CD14-positive monocyte (primary cell): ENCODE measurements at regions not wholly inside any gene's neighbourhood (a gene's known extent, or its start where the extent isn't known, plus 50 kb on each side); places are given as distances from the start of the nearest gene placed in this dataset.

Experiments used
- DNase-seq, 3 donors: peaks; one replicate each; pipeline ENCODE4 v3.0.0-alpha.2; 2011 to 2022
- H2AFZ ChIP-seq: 2 replicates; pipeline ENCODE4 v1.6.0; 2012; ENCODE audit warnings: mild to moderate bottlenecking, low read depth, low read length, inconsistent platforms; ENCODE audit not compliant: insufficient read depth, poor library complexity, severe bottlenecking
- H3K27ac ChIP-seq, 2 donors: 1 replicate in 1 of 2; 2 replicates in 1 of 2; pipeline ENCODE4 v1.5.1; 2012 to 2013; ENCODE audit warnings: low read length in 2 of 2, control low read depth in 1 of 2, inconsistent platforms in 1 of 2, low read depth in 1 of 2, mild to moderate bottlenecking in 1 of 2
- H3K27me3 ChIP-seq, 2 donors: one replicate each; pipeline versions ENCODE4 v1.6.0 to v1.6.1; 2011 to 2013; ENCODE audit warnings: low read length in 2 of 2; ENCODE audit not compliant: control insufficient read depth in 2 of 2, insufficient read depth in 2 of 2
- H3K36me3 ChIP-seq, 2 donors: replicated peaks in 1 of 2; 1 replicate in 1 of 2; 2 replicates in 1 of 2; pipeline versions ENCODE4 v1.5.1 to v1.6.1; 2012 to 2013; ENCODE audit warnings: low read length in 2 of 2, control low read depth in 1 of 2, inconsistent platforms in 1 of 2, mild to moderate bottlenecking in 1 of 2; ENCODE audit not compliant: insufficient read depth in 2 of 2, control insufficient read depth in 1 of 2
- H3K4me1 ChIP-seq, 2 donors: 1 replicate in 1 of 2; 2 replicates in 1 of 2; pipeline versions ENCODE4 v1.5.1 to v1.6.1; 2012 to 2013; ENCODE audit warnings: low read length in 2 of 2, control low read depth in 1 of 2, inconsistent platforms in 1 of 2, mild to moderate bottlenecking in 1 of 2, moderate library complexity in 1 of 2; ENCODE audit not compliant: insufficient read depth in 2 of 2, control insufficient read depth in 1 of 2
- H3K4me2 ChIP-seq: replicated peaks from 2 replicates; pipeline ENCODE3; 2012; ENCODE audit warnings: low read length, moderate library complexity, mild to moderate bottlenecking; ENCODE audit not compliant: poor library complexity, severe bottlenecking; ENCODE audit errors: extremely low read depth
- H3K4me3 ChIP-seq, 3 experiments: fragments of 200-600 bp in 1 of 3; sonication (generic) in 1 of 3; replicated peaks in 1 of 3; 1 replicate in 2 of 3; 2 replicates in 1 of 3; pipeline ENCODE4 v1.5.1; 2011 to 2013; ENCODE audit warnings: low read length in 3 of 3, mild to moderate bottlenecking in 3 of 3, control low read depth in 2 of 3, low read depth in 2 of 3, inconsistent platforms in 1 of 3, moderate library complexity in 1 of 3
- H3K79me2 ChIP-seq: 2 replicates; pipeline ENCODE4 v1.6.0; 2012; ENCODE audit warnings: mild to moderate bottlenecking, control low read depth, inconsistent platforms, low read length, moderate library complexity; ENCODE audit not compliant: insufficient read depth
- H3K9ac ChIP-seq: 2 replicates; pipeline ENCODE4 v1.6.0; 2017; ENCODE audit warnings: low read length, mild to moderate bottlenecking; ENCODE audit not compliant: insufficient read depth, poor library complexity, severe bottlenecking
- H3K9me3 ChIP-seq, 2 donors: replicated peaks in 1 of 2; 1 replicate in 1 of 2; 2 replicates in 1 of 2; pipeline versions ENCODE4 v1.5.1 to v1.6.1; 2012 to 2013; ENCODE audit warnings: low read length in 2 of 2, control low read depth in 1 of 2; ENCODE audit not compliant: control insufficient read depth in 1 of 2, insufficient read depth in 1 of 2
- H4K20me1 ChIP-seq: 2 replicates; pipeline ENCODE4 v1.6.0; 2012; ENCODE audit warnings: mild to moderate bottlenecking, low read length, control low read depth, moderate library complexity; ENCODE audit not compliant: insufficient read depth
- H3K27ac Mint-ChIP-seq, 7 donors: one replicate each; pipeline ENCODE4 v1.8.0; 2020; ENCODE audit warnings: mild to moderate bottlenecking in 7 of 7, mixed read lengths in 7 of 7, moderate library complexity in 6 of 7, inconsistent platforms in 2 of 7
- H3K27me3 Mint-ChIP-seq, 3 donors: one replicate each; pipeline ENCODE4 v1.8.0; 2021 to 2022; ENCODE audit warnings: low read depth in 3 of 3, mild to moderate bottlenecking in 3 of 3, mixed read lengths in 3 of 3, moderate library complexity in 3 of 3, inconsistent platforms in 1 of 3
- H3K36me3 Mint-ChIP-seq, 2 donors: one replicate each; pipeline ENCODE4 v1.8.0; 2020; ENCODE audit warnings: mixed read lengths in 2 of 2, inconsistent platforms in 1 of 2, mild to moderate bottlenecking in 1 of 2
- H3K4me1 Mint-ChIP-seq: one replicate; pipeline ENCODE4 v1.8.0; 2020; ENCODE audit warnings: mild to moderate bottlenecking, mixed read lengths
- H3K4me3 Mint-ChIP-seq, 2 donors: one replicate each; pipeline ENCODE4 v1.8.0; 2020; ENCODE audit warnings: mild to moderate bottlenecking in 2 of 2, mixed read lengths in 2 of 2, moderate library complexity in 1 of 2
- H3K9me3 Mint-ChIP-seq, 7 donors: one replicate each; pipeline ENCODE4 v1.8.0; 2020 to 2022; ENCODE audit warnings: mixed read lengths in 7 of 7, mild to moderate bottlenecking in 6 of 7, moderate library complexity in 6 of 7, inconsistent platforms in 2 of 7
- CTCF ChIP-seq: fragments of 200-600 bp; IDR thresholded peaks from one replicate; pipeline ENCODE4 v1.8.0; 2022; ENCODE audit warnings: antibody characterized with exemption, mild to moderate bottlenecking
- WGBS: methylation state at CpG from one replicate; pipeline ENCODE4 v1.1.5; 2013; ENCODE audit warnings: missing lambda C conversion rate; ENCODE audit not compliant: insufficient coverage; 5-methylcytosine and 5-hydroxymethylcytosine counted together
- intact Hi-C, 2 donors: fragments of 100-400 bp; cut with micrococcal nuclease; formaldehyde crosslinking; loops; one replicate each; pipeline versions ENCODE4 v1.15.0 to v1.15.1; 2023

- H3K36me3 ChIP-seq = no peaks in the 10 kb centered on the region
- no peaks in the 10 kb centered on the region for H3K79me2 ChIP-seq
- Mint-ChIP-seq H3K9me3 (peaks cover 3 to 23% (median 12%) of the 10 kb centered on the region in 7 donors), H3K4me1 (no peaks in the 10 kb centered on the region), H3K36me3 (no peaks in the 10 kb centered on the region), H3K27ac (no peak overlapping the region), H3K27me3 (peaks cover 0 to 4% (median 0%) of the 10 kb centered on the region in 3 donors), H3K4me3 (no peak overlapping the region)
- H3K4me3 ChIP-seq = no peak overlapping the region
- H3K4me2 ChIP-seq = no peak overlapping the region
- intact Hi-C loops = no loop called here
- H4K20me1 ChIP-seq = no peaks in the 10 kb centered on the region
- H3K4me1 ChIP-seq = no peaks in the 10 kb centered on the region
- no peak for DNase-seq
- no peak overlapping the region for H3K9ac ChIP-seq
- H3K27ac ChIP-seq = no peak overlapping the region
- peaks cover 11 to 15% of the 10 kb centered on the region in 2 donors for H3K9me3 ChIP-seq
- H2AFZ ChIP-seq = no peak overlapping the region
- no peak for TF ChIP-seq CTCF
- 96% methylated on average over 7 of the region's 13 CpGs for WGBS
- no peaks in the 10 kb centered on the region for H3K27me3 ChIP-seq
These were observed 348.6 kb upstream of the CDH4 start for GRCh38 chr20:60903325-60903971.

GRCh38 chr20:60904730-60905129 lies 347.3 kb upstream of the CDH4 start:
- no peak for DNase-seq
- Histone ChIP-seq H3K27ac (no peak overlapping the region), H4K20me1 (no peaks in the 10 kb centered on the region), H3K9me3 (peaks cover 11 to 15% of the 10 kb centered on the region in 2 donors), H3K9ac (no peak overlapping the region), H3K27me3 (no peaks in the 10 kb centered on the region), H3K79me2 (no peaks in the 10 kb centered on the region), H2AFZ (no peak overlapping the region), H3K4me2 (no peak overlapping the region), H3K4me1 (no peaks in the 10 kb centered on the region), H3K4me3 (no peak overlapping the region), H3K36me3 (no peaks in the 10 kb centered on the region)
- Mint-ChIP-seq H3K4me3 (no peak overlapping the region), H3K36me3 (no peaks in the 10 kb centered on the region), H3K4me1 (no peaks in the 10 kb centered on the region), H3K27me3 (peaks cover 0 to 3% (median 0%) of the 10 kb centered on the region in 3 donors), H3K9me3 (peaks cover 2 to 27% (median 15%) of the 10 kb centered on the region in 7 donors), H3K27ac (no peak overlapping the region)
- TF ChIP-seq CTCF = no peak
- intact Hi-C loops = no loop called here
